Smooth muscle cell (in vitro differentiated cells): ENCODE measurements at regions not wholly inside any gene's neighbourhood (a gene's known extent, or its start where the extent isn't known, plus 50 kb on each side); places are given as distances from the start of the nearest gene placed in this dataset.

Experiments used
- DNase-seq: peaks from one replicate; lab custom pipeline; 2025; ENCODE audit not compliant: unreplicated experiment; lab: John Stamatoyannopoulos, UW
- H2AFZ ChIP-seq: fragments of 200-600 bp; sonication (generic); 2 replicates; pipeline ENCODE4 v1.6.0; 2016; ENCODE audit warnings: antibody characterized with exemption, low read depth, mild to moderate bottlenecking
- H3F3A ChIP-seq: fragments of 200-600 bp; sonication (generic); 2 replicates; pipeline ENCODE4 v1.6.0; 2017; ENCODE audit warnings: antibody characterized with exemption, low read depth
- H3K27ac ChIP-seq: fragments of 200-600 bp; sonication (generic); 2 replicates; pipeline ENCODE4 v1.5.1; 2016; ENCODE audit warnings: low read depth, mild to moderate bottlenecking
- H3K27me3 ChIP-seq: fragments of 200-600 bp; sonication (generic); 2 replicates; pipeline ENCODE4 v1.6.1; 2016; ENCODE audit warnings: low read depth, mild to moderate bottlenecking
- H3K36me3 ChIP-seq: fragments of 200-600 bp; sonication (generic); 2 replicates; pipeline ENCODE4 v1.5.1; 2016; ENCODE audit warnings: low read depth
- H3K4me1 ChIP-seq: fragments of 200-600 bp; sonication (generic); 2 replicates; pipeline ENCODE4 v1.5.1; 2016; ENCODE audit warnings: low read depth
- H3K4me2 ChIP-seq: fragments of 200-600 bp; sonication (generic); 2 replicates; pipeline ENCODE4 v1.6.0; 2016; ENCODE audit warnings: mild to moderate bottlenecking
- H3K4me3 ChIP-seq: fragments of 200-600 bp; sonication (generic); 2 replicates; pipeline ENCODE4 v1.5.1; 2016; ENCODE audit warnings: mild to moderate bottlenecking
- H3K79me2 ChIP-seq: fragments of 200-600 bp; sonication (generic); 2 replicates; pipeline ENCODE4 v1.6.0; 2016; ENCODE audit warnings: low read depth, mild to moderate bottlenecking
- H3K9ac ChIP-seq: fragments of 200-600 bp; sonication (generic); 2 replicates; pipeline ENCODE4 v1.6.0; 2016; ENCODE audit warnings: low read depth
- H3K9me3 ChIP-seq: fragments of 200-600 bp; sonication (generic); replicated peaks from 2 replicates; pipeline ENCODE4 v1.5.1; 2016; ENCODE audit warnings: low read depth
- H4K20me1 ChIP-seq: fragments of 200-600 bp; sonication (generic); 2 replicates; pipeline ENCODE4 v1.6.0; 2016; ENCODE audit warnings: low read depth
- WGBS: methylation state at CpG from one replicate; pipeline ENCODE4 v1.1.7; 2016; ENCODE audit warnings: low lambda C conversion rate; 5-methylcytosine and 5-hydroxymethylcytosine counted together
- TF ChIP-seq, protein P1 (sequence below): fragments of 200-600 bp; sonication (generic); IDR thresholded peaks from 2 replicates; pipeline ENCODE4 v1.5.1; 2017; ENCODE audit warnings: borderline replicate concordance, mild to moderate bottlenecking, antibody characterized with exemption; ENCODE audit not compliant: insufficient read depth, poor library complexity, severe bottlenecking

DNA sequence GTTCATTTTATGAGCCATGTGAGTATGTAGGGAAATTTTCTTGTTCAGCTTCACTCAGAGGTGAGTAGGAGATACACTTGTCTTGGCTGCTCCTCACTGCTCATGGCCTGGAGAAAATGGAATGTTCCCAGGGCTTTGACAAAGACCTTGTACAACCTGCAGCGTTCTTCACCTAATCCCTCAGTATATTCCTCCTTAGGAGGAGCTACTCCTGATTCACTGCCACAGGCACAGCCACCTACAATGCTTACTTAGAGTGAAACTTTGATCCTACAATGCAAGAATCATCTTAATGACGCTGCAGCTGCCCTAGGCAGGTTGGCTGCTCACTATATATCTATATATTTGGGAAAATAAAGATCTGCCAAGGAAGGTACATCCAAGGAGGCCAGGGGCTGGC lies 364.2 kb downstream of the KLF5 start:
- Histone ChIP-seq H3K9ac (no peak overlapping the region), H2AFZ (no peak overlapping the region), H3K4me3 (no peak overlapping the region), H3K36me3 (no peaks in the 10 kb centered on the region), H3K27me3 (no peaks in the 10 kb centered on the region), H3K4me2 (no peak overlapping the region), H3K79me2 (no peaks in the 10 kb centered on the region), H3K9me3 (no peaks in the 10 kb centered on the region), H3K27ac (no peak overlapping the region), H3K4me1 (peaks cover 7% of the 10 kb centered on the region), H4K20me1 (no peaks in the 10 kb centered on the region), H3F3A (peaks cover 15% of the 10 kb centered on the region)
- DNase-seq, result no peak
- TF ChIP-seq, protein P1, sequence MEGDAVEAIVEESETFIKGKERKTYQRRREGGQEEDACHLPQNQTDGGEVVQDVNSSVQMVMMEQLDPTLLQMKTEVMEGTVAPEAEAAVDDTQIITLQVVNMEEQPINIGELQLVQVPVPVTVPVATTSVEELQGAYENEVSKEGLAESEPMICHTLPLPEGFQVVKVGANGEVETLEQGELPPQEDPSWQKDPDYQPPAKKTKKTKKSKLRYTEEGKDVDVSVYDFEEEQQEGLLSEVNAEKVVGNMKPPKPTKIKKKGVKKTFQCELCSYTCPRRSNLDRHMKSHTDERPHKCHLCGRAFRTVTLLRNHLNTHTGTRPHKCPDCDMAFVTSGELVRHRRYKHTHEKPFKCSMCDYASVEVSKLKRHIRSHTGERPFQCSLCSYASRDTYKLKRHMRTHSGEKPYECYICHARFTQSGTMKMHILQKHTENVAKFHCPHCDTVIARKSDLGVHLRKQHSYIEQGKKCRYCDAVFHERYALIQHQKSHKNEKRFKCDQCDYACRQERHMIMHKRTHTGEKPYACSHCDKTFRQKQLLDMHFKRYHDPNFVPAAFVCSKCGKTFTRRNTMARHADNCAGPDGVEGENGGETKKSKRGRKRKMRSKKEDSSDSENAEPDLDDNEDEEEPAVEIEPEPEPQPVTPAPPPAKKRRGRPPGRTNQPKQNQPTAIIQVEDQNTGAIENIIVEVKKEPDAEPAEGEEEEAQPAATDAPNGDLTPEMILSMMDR, result no peak
- 76% methylated on average over 2 of the region's 2 CpGs for WGBS

DNA sequence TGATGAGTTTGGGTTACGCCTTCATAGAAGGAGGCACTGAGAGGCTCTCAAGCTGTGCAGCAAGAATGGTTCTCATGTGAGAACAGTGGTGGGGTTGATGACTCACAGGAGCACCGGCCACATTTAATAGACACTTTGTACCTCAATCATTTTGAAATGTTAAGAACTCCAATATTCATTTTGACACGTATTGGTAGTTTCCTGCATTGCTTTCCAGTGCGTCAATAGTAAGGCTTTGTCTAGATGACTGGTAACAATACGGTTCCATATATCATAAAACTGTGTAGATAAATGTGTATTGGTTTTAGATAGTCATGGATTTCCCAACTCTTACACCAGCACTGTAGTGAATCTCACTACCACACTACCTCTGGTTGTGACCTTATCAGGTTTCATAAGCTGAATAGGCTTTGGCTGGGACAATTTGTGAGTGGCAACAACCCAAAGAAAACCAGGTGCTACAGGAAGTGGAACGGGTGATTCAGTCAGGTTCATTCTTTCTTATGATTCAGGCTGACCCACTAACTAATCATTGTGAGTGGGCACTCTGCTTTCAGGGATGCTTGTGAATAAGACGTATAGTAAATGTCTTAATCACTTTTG lies 362.6 kb downstream of the KLF5 start:
- H3F3A ChIP-seq, result peaks cover 6% of the 10 kb centered on the region
- H3K27me3 ChIP-seq, result no peaks in the 10 kb centered on the region
- no peaks in the 10 kb centered on the region for H4K20me1 ChIP-seq
- H3K79me2 ChIP-seq, result no peaks in the 10 kb centered on the region
- no peaks in the 10 kb centered on the region for H3K9me3 ChIP-seq
- H3K36me3 ChIP-seq, result no peaks in the 10 kb centered on the region
- TF ChIP-seq, protein P1, result no peak
- 72% methylated on average over 7 of the region's 7 CpGs for WGBS
- peaks cover 7% of the 10 kb centered on the region for H3K4me1 ChIP-seq
- H2AFZ ChIP-seq, result no peak overlapping the region
- no peak overlapping the region for H3K4me3 ChIP-seq
- H3K27ac ChIP-seq, result peak overlapping the region; percentile 46
- no peak for DNase-seq
- no peak overlapping the region for H3K9ac ChIP-seq
- H3K4me2 ChIP-seq, result no peak overlapping the region

DNA sequence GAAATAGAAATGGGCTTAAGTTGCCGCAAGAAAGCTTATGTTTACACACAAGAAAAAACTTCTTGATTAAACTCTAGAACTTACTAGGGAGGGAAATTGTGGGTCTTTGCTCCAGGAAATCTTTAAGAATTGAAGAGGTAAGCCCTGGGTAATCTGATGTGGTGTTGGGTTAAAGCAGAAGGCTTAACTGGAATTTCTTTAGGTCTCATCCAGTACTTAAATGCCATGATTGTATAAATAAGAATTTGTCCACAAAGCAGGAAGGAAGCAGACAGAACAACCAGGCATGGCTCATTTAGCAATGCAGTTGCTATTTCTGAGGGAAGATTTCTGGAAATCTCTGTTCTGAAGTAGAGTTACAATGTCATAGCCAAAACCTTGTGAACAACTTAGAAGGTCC lies 360.4 kb downstream of the KLF5 start:
- Histone ChIP-seq H3K36me3 (no peaks in the 10 kb centered on the region), H3K4me3 (no peak overlapping the region), H3K27ac (peak overlapping the region; percentile 83), H3K4me2 (peak overlapping the region; percentile 77), H4K20me1 (no peaks in the 10 kb centered on the region), H3K79me2 (no peaks in the 10 kb centered on the region), H2AFZ (no peak overlapping the region), H3K9ac (peak overlapping the region; percentile 10), H3F3A (peaks cover 6% of the 10 kb centered on the region), H3K27me3 (no peaks in the 10 kb centered on the region), H3K9me3 (no peaks in the 10 kb centered on the region), H3K4me1 (peaks cover 13% of the 10 kb centered on the region)
- WGBS, result 18% methylated on average over 1 of the region's 1 CpG
- TF ChIP-seq, protein P1, result no peak
- DNase-seq, result no peak

DNA sequence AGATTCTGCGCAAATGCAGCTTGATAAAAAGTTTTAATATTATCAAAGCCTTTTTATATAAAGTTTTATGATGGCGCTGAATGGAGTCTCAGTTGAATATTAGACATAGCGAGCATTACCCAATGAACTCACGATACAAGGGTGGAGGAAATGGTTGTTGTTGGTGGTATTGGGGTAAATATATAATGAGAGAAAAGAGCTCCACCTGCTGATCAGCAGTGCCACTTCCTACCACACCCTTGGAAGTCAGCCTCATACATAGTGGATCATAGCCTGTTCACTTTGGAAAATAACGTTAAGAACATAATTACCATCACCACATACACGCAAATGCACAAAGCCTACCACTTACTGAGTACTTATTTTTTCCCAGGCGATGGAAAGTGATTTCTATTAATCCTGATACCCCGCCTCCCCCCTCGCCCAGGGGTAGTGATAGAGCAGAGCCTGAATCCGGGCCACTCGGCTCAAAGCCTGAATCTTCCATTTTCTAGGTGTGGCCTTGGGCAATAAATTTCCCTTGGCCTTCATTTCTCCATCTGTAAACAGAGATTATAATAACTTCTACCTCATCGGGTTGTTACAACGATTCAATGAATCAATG lies 358.3 kb downstream of the KLF5 start:
- no peaks in the 10 kb centered on the region for H3K27me3 ChIP-seq
- no peak overlapping the region for H2AFZ ChIP-seq
- no peak overlapping the region for H3K9ac ChIP-seq
- peaks cover 6% of the 10 kb centered on the region for H3F3A ChIP-seq
- DNase-seq, result no peak
- no peaks in the 10 kb centered on the region for H4K20me1 ChIP-seq
- H3K4me2 ChIP-seq, result no peak overlapping the region
- TF ChIP-seq, protein P1, result no peak
- H3K4me1 ChIP-seq, result peaks cover 13% of the 10 kb centered on the region
- 97% methylated on average over 13 of the region's 13 CpGs for WGBS
- H3K9me3 ChIP-seq, result no peaks in the 10 kb centered on the region
- no peaks in the 10 kb centered on the region for H3K36me3 ChIP-seq
- H3K27ac ChIP-seq, result no peak overlapping the region
- H3K79me2 ChIP-seq, result no peaks in the 10 kb centered on the region
- H3K4me3 ChIP-seq, result no peak overlapping the region
